HG02610 (cell line): ENCODE measurements at regions not wholly inside any gene's neighbourhood (a gene's known extent, or its start where the extent isn't known, plus 50 kb on each side); places are given as distances from the start of the nearest gene placed in this dataset.
"Not testable (repeated sequence)": the region's sequence is repeated elsewhere in the genome, so short reads cannot be mapped to it uniquely, and the experiment has no call there.

Experiments used
- ATAC-seq: cut with Tn5 transposase; IDR thresholded peaks from one replicate; pipeline ENCODE4 v1.9.1; 2021; ENCODE audit warnings: mild to moderate bottlenecking, moderate library complexity; ENCODE audit not compliant: unreplicated experiment

GRCh38 chr1:79945391-79945790, 938.9 kb upstream of the ADGRL4 start:
- ATAC-seq: no peak

- no peak for ATAC-seq
Measured at GRCh38 chr1:79929356-79929755, 922.8 kb upstream of the ADGRL4 start.

DNA sequence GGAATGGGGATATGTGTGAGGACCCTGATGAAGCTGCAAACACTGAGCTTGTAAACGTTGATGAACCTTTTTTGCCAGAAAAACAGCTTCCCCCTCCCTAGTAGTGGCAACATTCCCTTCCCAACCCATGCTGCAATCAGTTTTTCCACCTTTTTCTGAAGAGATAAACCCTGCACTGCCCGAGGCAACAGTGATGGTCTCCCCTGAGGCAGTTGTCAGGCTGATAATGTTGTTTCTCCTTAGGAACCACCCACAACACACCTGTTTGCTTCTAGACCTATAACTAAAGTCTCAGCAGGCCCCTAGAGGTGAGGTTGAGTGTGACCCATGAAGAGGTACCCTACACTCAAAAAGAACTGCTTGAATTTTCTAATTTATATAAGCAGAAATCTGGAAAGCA, 922.4 kb upstream of the ADGRL4 start:
- ATAC-seq: no peak

DNA sequence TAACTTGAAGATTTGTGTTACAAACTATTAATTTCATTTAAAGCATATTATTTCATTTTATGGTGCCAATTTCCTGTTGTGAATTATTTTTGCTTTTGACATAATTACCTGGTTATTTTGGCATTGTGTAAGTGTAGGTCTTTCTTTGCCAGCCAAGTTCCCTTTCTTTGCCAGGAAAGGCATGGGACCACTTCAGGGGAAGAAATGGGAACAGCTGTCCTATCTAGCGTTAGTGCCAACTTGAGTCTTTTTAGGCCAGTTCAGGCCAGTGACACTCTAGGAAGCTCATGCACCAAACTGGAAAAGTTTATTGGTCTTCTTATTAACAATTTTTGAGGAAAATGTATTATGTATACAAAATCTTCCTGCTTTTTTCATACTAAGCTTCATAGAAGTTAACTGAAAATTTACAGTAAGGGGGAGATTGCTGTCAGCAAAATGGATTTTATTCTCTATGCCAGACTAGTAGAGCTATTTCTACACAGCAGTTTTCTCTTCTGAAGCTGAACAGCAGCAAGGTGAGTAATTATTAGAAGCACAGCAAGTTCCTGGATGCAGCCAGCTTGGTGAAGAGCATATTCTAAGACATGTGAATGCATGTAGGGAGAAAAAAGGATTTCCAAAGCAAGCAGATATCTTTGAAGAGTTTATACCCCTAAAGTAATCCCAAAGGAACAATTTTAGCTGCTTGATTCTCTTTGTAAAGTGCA, 914.6 kb upstream of the ADGRL4 start:
- ATAC-seq: no peak

GRCh38 chr1:79914896-79915295, 908.4 kb upstream of the ADGRL4 start:
- no peak for ATAC-seq

GRCh38 chr1:79912813-79913212, 906.3 kb upstream of the ADGRL4 start:
- ATAC-seq: no peak

- ATAC-seq: no peak
Measured at GRCh38 chr1:79903321-79903720, 896.8 kb upstream of the ADGRL4 start.

- no peak for ATAC-seq
Measured at GRCh38 chr1:79902418-79902817, 895.9 kb upstream of the ADGRL4 start.

DNA sequence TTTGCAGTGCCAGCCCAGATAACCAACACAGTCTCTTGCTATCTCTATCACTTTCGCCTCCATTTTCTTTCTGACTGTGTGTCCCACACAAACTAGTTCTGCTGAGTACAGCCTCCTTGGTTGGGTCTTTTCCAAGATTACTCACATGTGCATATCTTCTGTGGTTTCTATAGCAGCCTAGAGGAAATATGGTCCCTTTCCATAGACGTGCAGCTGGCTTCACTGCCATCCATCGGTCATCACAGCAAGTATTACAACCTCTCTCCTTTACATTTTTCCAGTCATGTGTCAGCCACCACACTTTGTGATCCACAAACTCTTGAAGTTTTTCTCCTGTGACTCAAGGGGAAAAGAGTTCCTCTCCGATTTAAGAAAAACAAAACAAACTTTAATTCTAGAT, 893.4 kb upstream of the ADGRL4 start:
- no peak for ATAC-seq

DNA sequence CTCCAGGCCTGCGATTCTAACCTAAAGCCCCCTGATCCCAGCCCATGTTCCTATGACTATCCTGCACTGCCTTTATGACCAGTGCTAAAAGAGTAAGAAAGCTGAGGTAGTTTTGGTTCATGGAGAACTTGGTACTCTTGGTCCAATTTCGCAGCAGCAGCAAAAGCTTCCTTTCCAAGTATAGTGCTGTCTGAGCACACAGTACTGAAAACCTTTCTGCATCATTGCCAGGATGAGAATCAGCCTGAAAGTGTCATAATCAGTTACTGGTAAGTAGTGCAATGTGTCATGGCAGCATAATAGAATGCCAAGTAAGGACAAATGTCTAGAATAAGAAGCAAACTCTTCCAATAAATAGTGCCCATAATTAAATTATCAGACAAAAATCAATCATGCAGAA, 889.6 kb upstream of the ADGRL4 start:
- ATAC-seq: no peak

- no peak for ATAC-seq
Measured at GRCh38 chr1:79895573-79895972, 889.0 kb upstream of the ADGRL4 start.

- ATAC-seq: not testable (repeated sequence)
Measured at GRCh38 chr1:79894129-79894528, 887.6 kb upstream of the ADGRL4 start.

DNA sequence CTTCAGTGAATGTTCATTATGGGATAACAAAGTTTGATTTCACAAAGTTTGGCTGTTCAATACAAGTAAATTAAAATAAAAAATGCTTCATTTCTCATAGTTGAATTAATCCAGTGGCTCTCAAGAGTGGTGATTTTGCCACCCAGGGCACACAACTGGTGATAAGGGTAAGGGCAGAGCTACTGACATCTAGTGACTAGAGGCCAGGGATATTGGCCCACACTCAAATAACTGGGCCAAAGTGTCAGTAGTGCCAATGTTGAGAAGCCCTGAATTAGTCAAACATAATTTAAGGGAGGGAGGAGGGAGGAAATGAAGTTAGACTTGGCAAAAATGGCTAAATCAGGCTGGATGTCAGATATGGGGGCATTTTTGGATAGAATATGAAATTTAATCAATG, 880.5 kb upstream of the ADGRL4 start:
- ATAC-seq: no peak

DNA sequence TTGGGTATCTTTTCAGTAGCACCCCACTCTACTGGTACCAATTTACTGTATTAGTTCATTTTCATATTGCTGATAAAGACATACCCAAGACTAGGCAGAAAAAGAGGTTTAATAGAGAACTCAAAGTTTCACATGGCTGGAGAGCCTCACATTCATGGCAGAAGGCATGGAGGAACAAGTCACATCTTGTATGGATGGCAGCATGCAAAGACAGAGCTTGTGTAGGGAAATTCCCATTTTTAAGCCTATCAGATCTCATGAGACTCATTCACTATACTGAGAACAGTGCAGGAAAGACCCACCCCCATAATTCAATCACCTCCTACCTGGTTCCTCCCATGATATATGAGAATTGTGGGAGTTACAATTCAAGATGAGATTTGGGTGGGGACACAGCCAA, 878.6 kb upstream of the ADGRL4 start:
- ATAC-seq: no peak

GRCh38 chr1:79877086-79877485, 870.6 kb upstream of the ADGRL4 start:
- no peak for ATAC-seq

GRCh38 chr1:79875187-79875586, 868.7 kb upstream of the ADGRL4 start:
- no peak for ATAC-seq

GRCh38 chr1:79874289-79874688, 867.8 kb upstream of the ADGRL4 start:
- ATAC-seq: no peak

DNA sequence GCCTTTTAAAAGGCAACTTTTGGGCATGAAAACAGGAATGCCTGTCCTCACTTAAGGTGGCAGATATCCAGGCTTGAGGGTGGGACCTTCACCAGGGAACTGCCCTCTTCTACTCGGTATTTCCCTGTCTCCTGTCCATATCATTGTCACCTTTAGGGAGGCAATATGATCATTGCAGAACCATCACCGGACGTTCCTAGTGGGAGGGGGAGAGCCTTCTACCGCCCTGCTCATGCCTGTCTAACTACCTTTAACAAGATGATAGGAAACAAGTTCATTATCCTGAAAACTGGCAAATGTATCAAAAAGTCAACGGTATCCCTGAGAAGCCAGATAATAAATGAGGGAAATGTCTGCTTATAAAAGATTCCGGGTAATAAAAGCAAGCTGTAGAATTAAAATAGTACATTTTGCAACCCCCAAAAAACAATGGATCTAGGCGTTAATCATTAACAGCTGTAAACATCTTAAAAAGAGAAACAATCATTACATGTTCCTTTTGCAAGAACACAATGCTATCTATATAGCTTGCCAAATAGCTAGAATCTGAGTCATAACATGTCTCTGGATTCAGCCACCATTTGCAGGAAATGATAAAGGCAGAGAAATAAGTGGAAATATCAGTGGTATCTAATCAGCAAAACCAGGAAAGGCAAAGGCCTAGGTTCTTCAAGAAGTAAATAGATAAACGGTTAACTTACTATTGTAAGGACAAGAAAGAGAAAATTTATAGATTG, 852.9 kb upstream of the ADGRL4 start:
- ATAC-seq: no peak

DNA sequence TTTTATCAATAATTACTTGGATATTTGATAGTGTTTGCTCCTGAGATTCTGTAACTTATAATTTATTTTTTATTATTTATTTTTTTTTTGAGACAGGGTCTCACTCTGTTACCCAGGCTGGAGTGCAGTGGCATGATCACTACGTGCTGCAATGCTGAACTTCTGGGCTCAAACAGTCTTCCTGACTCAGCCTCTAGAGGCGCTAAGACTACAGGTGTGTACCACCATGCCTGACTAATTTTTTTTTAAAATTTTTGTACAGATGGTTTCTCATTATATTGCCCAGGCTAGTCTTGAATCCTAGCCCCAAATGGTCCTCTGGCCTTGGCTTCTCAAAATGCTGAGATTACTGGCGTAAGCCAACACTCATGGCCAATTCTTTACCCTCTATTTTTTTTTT, 845.5 kb upstream of the ADGRL4 start:
- ATAC-seq: peak; percentile 52

GRCh38 chr1:79849388-79849787, 842.9 kb upstream of the ADGRL4 start:
- no peak for ATAC-seq

DNA sequence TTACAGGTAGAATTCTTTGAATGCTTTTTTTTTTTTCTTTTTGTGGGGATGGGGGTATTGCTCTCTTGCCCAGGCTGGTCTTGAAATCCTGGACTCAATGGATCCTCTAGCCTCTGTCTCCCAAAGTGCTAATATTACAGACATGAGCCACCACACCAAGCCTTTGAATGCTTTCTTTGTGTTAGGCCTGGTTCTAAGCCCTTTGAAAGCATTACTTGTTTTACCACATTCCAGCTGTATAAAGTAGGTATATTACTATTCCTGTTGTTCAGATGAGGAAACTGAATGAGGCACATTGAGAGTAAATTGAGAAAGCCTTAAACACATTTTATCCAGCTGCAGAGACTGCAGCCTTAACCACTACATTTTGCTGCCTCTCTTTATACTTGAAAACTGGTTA, 841.8 kb upstream of the ADGRL4 start:
- no peak for ATAC-seq

DNA sequence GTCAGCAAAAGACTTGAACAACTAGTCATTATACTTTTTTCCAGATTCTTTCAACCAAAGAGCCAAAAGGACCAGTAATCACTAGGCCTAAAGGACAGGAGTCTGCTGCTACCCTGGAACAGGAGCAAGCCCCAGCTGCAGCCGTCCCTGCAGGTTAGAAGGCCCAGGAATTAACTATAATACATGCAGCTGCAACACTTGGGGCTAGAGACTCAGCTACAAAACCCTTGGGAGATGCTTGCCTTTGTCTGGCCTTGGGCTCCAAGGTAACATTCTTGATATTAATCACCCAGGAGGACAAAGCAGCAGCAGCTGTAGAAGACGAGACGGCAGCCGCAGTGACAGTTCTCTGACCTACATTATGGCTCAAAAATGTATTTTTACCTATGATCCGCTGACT, 841.2 kb upstream of the ADGRL4 start:
- ATAC-seq: peak; percentile 40

DNA sequence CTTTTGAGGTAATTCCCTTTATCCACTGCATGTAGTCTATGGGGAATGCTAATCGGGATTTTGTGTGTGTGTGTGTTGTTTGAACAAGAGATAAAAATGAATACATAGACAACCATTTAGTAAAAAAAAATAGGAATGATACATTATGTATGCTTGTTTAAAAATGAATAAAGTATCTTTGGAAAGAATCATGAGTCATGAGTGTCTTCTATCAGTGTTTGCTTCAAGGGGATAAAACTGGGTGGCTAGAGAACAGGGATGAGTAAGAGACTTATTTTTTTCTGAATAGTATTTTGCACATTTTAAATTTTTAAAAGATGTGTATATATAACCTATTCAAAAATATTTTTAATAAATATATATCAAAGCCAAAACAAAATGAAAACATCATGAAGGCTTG, 839.4 kb upstream of the ADGRL4 start:
- no peak for ATAC-seq
